ENCODE measurements at regions not wholly inside any gene's neighbourhood (a gene's known extent, or its start where the extent isn't known, plus 50 kb on each side); places are given as distances from the start of the nearest gene placed in this dataset.

GRCh38 chrX:140163371-140164159 is 198.2 kb upstream of the CXorf66 start:
- TF ChIP-seq USF2 (IDR thresholded peaks at IDR 0.05; ENCODE audit: borderline replicate concordance, low read depth, low read length): no peak
- TF ChIP-seq USF1 (IDR thresholded peaks at IDR 0.05; ENCODE audit: borderline replicate concordance, low read depth): no peak
- no peak for TF ChIP-seq CTCF (IDR thresholded peaks at IDR 0.05)
- no peak for TF ChIP-seq RCOR1 (IDR thresholded peaks at IDR 0.05; ENCODE audit: low read length)
- no peak for TF ChIP-seq RAD21 (IDR thresholded peaks at IDR 0.05; ENCODE audit: low read length)
- no peak for TF ChIP-seq ZBTB33 (IDR thresholded peaks at IDR 0.05; ENCODE audit: borderline replicate concordance, low read depth)
- TF ChIP-seq POLR2AphosphoS5 (IDR thresholded peaks at IDR 0.05; ENCODE audit: low read depth, low read length): no peak
- no peak for TF ChIP-seq GABPA (IDR thresholded peaks at IDR 0.05; ENCODE audit: low read depth)
- no peak for TF ChIP-seq FOSL2 (IDR thresholded peaks at IDR 0.05; ENCODE audit: borderline replicate concordance, low read depth)
- no peak for TF ChIP-seq FOXM1 (IDR thresholded peaks at IDR 0.05; ENCODE audit: low read depth)
- TF ChIP-seq TAF1 (IDR thresholded peaks at IDR 0.05; ENCODE audit: borderline replicate concordance, low read depth, low read length): no peak

Data from SK-N-SH (cell line).